DMS79 (cell line): ENCODE measurements at regions not wholly inside any gene's neighbourhood (a gene's known extent, or its start where the extent isn't known, plus 50 kb on each side); places are given as distances from the start of the nearest gene placed in this dataset.

Source experiments
- DNase-seq: peaks from one replicate; lab custom pipeline; 2025; lab: John Stamatoyannopoulos, UW

DNA sequence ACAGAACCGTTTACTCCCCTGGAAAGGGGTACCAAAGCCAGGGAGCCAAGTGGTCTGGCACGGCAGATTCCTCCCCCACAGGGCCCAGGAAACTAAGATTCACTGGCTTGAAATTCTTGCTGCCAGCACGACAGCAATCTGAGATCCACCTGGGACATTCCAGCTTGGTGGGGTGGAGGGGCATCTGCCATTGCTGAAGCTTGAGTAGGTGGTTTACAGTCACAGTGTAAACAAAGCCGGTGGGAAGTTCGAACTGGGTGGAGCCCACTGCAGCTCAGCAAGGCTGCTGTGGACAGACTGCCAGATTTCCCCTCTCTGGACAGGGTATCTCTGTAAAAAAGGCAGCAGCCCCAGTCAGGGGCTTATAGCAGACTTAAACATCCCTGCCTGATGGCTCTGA lies 901.7 kb upstream of the LRRTM1 start:
- no peak for DNase-seq

DNA sequence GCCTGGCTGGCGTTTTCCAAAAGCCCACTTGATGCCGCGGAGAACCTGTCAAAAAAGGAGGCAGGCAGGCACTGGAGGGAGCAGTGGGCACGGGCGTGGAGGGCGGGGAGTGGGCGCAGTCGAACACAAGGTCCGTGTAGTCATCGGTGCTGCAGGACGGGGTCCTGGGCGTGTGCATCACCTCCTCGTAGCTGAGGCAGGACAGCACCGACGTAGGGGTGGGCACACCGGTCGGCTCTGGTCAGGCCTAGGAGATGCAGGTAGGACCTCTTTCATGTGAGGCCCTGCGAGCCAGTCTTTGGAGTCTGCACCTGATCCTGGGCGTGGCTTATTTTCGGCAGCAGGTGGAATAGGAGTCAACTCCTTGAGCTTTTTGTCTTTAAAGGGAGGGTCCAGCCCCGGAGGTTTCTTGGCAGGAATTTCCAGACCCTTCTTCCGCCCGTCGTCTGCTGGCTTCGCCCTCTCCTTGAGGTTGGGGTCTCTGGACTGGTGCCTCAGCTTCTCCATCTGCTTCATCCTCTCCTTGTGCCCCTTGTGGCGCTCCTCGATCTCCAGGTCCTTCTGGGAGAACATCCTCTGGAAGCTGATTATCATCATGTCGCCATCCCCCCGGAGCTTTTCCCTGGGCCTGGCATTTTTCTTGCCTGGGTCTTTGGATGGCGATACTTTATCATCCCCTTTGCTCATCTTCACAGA lies 892.5 kb upstream of the LRRTM1 start:
- DNase-seq = no peak

DNA sequence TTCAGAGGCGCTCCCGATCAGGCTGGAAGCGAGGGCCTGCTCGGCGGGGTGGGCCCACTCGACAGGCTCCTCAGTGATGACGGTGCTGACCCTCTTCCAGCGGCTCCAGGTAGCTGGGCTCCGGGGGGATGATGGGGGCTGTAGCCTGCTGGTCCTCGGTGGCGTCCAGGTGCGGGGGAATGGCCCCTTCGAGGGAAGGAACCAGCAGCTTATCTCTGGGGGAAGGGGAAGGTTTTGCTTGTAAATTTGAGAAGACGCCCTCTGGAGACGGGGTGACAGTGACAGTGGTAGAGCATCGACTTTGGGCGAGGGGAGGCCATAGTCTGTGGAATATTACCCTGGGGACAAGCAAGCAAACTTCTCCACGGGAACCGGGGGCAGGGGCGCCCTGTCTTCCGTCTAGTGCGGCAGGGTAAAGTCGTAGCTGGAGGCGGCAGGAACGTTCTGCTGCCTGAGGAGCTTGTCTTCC lies 891.9 kb upstream of the LRRTM1 start:
- no peak for DNase-seq

DNA sequence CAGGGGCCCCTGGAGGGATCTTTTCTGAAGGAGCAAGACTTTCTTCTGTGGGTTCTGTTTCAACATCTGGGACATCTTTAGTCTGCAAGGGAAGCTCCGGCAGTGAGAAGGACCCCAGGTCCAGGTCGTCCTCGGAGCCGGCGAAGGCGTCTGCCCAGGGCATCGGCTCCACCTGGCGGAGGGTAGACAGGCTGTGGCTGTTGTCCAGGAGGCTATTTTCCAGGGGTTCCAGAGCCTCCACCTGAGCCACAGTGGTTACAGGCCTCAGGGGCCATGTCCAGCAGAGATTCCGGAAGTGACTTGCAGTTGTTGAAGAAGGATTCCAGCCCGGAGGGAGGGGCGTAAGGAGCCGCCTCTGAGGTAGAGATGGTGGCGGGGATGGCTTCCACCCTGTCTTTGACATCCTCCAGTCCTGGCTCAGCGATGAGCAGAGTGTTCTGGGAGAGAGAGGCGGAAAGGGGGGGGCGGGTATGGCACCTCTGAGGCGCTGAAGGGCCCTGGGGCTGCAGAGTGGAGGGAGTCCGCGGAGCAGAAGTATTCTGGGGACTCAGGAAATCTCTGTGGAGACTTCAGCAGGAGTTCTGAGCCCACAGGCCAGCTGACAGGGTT lies 891.3 kb upstream of the LRRTM1 start:
- no peak for DNase-seq

DNA sequence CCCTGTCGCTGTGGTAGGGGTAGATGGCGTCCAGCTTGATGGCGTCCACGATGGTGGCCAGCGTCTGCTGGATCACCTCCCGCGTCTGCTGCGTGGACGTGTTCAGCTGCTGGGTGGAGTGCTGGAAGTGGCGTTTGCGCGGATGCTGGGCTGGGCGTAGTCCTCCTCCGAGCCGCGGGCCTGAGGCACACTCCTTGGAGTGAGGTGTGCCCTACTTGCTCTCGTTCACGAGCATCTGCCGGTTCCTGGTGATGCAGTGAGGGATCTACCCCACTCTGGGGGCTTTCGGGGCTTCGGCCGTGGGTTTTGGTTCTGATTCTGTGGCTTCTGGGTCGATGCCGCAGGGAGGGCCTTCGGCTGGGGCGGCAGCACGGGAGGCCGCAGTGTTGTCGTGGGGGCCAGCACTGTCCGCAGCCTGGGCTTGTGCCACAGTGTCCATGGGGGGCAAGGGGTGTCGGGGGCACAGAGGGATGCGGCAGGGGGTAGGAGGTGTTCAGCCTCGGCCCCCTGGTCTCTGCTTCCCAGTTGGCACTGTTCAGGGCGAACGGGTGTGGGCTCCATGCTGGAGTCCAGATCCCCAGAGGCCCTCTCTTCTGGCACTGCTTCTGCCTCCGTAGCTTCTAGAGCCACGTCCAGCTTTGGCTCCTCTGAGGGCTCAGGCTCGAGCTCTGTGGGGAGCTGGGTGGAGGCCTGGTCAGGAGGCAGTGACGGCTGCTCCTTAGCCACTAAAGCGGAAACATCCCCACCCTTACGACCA lies 890.6 kb upstream of the LRRTM1 start:
- DNase-seq = no peak

DNA sequence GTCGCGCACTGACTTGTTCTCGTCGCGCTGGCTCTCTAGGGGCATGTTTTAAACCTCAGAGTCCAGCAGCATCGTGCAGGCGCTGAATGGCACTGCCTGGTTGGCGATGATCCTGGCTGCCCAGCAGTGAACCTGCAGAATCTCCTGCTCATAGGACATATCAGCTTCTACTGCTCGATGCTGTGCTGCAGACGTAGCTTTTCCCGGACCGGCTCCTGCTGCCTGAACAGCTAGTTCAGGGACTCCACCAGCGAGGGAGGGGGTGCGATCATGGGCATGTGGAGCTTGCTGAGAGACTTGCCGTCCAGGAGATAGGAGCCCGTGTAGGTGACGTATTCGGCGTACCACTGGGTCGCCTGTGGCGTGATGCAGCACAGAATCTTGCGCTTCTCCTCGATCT lies 890.0 kb upstream of the LRRTM1 start:
- DNase-seq = no peak

DNA sequence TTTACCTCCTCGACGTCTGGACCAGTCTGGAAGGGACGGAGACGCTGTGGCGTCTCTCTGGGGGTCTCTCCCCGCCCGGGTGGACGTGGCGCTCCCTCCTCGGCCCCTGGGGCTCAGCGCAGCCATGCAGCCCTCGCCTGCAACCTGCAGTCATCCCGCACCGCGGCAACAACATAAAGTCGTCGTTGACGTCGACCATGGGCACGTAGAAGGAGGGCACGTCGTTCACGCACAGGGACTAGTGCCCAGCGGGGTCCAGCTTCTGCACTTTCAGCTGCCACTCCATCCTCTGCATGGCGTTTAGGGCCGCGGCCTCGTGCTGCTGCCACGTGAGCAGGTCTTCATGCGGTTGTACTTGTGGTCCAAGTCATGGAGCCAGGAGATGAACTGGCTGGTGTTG lies 889.6 kb upstream of the LRRTM1 start:
- DNase-seq = no peak

DNA sequence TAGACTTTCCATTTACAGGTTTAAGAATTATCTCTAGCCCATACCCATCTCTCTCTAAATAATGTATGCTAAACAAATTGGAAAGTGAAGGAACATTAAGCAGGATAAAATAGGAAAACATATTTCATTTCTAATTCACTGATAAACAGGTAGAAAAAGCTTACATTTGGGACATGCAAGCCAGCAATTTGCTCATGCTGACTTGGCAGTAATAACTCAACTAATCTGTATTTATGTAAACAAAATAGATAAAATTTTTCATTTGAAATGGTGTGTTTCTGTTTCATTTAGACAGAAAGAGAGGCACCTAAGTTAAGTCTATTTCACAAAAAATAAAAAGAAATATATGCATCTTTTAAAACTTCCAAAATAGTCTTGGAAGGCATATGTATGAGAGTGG lies 877.3 kb upstream of the LRRTM1 start:
- DNase-seq = no peak

DNA sequence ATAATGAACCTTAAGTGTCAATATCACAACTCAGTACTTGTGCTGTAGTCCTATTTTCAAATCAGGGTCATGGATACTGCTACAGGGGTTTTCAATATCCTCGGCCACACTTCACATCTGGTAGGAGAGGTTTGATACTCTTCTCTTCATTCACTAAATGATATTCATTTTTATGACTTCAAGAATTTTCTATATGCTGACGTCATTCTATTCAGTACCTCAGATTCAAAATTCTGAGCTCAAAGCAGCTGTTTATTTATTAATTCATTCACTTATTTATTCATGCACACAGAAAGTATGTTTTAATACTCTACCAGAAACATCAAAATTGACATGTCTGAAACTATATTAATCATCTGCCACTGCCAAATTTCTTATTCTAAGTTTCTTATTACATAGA lies 866.9 kb upstream of the LRRTM1 start:
- DNase-seq = no peak

DNA sequence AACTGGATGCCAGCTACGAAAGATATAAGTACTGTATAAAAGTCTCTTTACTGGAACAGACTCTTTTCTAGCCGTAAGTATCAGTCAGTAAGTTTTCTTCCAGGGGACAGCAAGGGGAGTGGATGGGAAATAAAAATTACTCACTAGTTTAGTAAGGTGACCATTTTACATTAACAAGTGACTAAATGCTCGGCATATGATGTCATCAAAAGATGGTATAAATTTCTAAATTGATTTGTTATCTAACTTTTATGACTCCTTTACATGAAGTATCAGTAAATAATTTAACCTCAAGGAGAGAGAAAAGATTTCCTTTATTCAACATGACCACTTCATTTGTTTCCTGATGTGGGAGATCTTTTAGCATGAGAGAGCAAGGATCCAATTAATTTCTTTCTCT lies 859.0 kb upstream of the LRRTM1 start:
- DNase-seq = no peak

DNA sequence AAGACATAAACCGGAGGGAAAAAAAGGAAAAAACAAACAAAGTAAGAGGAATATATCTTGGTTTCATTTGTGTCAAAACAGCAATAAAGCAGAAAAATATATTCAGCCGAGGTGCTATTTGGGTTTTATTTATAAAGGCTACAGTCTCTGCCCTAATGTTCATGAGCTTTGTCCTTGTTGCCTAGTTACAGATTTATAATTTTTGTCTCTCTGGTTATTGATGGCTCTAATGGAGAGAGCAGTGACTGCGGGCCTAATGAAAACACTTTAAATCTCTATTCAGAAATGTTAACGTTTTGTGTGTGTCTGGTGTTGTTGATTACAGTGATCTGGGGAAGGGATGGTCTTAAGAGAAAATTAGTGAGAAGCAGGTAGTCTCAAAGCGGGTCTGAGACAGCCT lies 854.0 kb upstream of the LRRTM1 start:
- no peak for DNase-seq

DNA sequence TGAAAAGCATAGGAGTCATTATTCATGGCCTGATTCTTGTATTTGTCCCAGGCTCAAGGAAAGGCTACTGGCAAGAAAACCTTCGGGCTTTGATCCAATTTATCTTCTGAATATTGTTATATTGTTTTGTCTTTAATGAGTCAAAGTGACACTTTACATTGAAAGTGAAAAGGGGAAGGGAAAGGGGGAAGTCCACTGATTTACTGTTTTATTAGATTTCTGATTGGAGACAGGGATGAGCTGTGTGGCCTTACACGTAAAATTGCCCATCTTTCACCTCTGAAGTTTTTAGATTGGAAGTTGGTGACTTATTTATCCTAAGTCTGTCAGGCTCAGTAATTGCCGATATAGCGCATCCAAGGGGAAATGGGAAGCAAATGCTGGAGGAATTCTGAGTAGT lies 843.8 kb upstream of the LRRTM1 start:
- no peak for DNase-seq

DNA sequence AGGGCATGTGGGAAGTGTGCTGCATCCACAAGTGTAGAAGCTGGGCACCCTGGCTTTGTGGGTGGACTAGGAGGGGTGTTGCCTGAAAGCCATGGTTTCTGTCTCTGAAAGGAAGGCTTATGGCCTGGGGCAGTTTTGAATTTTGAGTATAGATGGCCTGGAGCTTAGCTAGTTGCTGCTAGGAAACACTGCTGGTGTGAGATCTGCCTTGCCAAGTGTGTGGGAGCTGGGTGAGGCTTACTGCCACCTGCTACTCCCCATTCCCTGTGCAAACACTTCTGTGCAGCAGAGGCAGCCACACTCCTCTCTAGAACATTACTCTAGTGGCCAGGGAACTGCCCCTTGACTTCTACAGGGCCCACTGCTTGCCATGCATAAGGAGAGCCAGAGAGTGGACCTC lies 831.7 kb upstream of the LRRTM1 start:
- no peak for DNase-seq

DNA sequence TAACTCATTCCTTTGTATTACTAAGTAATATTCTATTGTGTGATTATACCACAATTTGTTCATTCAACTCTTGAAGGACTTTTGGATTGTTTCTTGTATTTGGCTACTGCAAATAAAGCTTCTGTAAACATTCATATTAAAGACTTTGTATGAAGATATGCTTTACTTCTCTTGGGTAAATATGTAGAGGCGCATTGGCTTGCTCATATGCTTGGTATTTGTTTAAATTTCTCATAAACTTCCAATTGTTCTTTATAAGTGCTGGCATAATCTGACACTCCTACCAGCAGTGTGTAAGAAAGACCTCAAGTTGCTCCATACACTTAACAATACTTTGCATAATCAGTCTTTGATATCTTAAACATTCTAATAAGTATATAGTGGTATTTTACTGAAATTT lies 792.8 kb upstream of the LRRTM1 start:
- DNase-seq = no peak

DNA sequence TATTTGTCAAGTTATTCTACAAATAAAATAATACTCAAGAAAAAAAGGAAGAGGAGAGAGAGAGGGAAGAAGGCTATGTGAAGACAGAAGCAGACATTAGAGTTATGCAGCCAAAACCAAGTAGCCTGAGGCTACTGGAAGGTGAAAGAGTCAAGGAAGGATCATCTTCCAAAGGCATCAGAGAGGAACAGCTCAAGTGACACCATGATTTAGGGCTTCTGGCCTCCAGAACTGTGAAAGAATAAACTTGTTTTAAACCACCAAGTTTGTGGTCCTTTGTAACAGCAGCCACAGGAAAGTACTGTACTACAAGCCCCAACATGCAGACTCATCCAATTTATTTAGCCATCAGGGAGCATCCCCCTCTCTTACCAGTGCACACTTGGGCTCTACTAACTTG lies 788.5 kb upstream of the LRRTM1 start:
- DNase-seq = no peak

DNA sequence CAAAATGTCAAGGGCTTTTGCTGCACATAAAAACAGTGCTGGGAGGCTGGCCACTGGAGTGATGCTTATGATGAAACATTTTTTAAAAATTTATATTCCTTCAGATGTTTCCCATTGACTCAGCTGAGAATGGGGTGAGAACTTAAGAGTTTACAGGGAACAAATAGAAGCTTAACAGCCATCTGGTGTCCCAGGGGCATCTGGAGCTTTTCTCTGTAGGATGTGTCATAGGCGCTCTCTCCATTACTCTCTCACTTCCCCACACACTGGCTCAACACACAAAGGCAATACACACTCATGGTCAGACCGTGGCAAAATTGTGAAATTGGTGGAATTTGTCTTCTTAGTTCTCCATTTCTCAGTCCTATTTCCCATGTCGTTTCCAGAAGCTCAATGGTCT lies 783.1 kb upstream of the LRRTM1 start:
- no peak for DNase-seq

DNA sequence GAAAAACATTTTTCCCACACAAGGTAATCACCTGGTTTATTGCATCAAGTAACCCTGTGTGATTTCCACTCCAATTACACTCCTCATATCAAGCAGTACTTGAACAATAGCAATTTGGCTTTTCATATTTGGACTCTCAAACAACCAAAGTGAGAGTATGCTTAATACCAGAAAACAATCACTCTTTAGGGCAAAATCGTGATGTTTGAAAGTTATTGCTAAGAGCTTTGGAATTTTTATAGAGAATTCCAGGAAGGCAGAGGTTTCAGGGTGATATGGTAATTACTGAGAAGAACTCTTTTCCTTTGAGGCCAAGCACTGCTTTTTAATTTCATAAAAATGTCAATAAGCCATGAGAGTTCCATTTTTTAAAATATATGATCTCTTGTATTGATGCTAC lies 779.5 kb upstream of the LRRTM1 start:
- no peak for DNase-seq

DNA sequence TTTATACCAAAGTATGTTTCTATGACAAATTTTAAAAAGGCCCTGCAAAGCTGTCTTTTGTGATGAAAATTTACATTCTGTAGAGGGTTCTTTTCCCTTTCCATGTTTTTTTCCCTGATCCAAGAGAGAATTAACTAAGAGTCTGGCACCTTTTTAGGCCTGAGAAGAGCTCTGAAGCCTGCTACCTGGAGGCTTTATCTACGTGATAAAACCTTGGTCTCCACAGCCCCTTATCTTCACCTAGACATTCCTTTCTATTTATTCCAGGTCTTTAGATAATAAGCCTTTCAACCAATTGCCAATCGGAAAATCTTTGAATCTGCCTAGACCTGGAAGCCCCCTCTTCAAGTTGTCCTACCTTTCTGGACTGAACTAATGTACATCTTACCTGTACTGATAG lies 774.1 kb upstream of the LRRTM1 start:
- DNase-seq = no peak

DNA sequence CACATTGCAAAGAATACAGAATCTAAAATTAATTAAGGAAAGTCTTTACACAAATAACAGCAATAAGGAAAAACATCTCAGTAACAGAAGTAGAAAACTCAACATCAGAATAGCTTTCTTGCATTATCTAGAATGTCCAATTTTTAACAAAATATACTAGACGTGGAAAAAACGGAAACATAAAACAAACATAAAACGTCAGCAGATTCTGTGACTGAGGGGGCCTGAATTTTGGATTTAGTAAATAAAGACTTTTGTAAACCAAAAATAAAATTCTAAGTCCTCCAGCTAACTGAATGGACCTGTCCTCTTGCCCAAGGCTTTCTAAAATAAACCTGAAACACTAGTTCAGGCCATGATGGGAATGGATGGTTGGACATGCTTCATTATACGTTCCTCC lies 773.5 kb upstream of the LRRTM1 start:
- no peak for DNase-seq

DNA sequence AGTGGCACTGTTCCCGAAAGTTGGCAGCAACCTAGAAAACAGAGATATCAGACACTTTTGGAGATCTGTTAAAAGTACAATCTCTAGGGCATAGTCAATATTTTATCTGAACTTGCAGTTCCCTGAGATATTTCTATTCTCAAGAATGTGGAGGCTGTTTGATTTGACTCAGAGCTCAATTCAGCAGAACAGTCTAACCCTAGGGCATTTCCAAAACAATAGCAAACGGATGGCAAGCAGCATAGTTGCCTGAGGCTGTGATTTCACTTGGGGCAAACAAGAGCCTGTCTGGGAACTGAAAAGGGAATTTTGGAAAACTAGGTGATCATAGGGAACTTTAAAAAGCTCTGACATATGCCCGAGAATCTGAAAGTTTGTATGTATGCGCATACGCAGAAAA lies 772.8 kb upstream of the LRRTM1 start:
- DNase-seq = no peak

DNA sequence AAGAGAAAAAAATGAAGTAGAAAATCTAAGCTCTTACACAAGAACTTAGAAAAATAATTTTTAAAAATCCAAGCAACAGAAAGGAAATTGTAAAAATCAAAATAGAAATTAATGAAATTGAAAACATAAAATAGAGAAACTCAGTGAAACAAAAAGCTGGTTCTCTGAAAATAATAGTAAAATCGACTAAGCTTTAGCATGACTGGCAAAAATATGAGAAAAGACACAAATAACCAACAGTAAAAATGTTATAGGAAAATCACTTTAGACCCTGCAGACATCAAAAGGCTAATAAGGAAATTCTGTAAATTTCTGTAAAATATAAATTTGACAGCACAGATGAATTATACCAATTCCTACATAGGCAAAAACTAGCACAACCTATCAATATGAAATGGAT lies 768.9 kb upstream of the LRRTM1 start:
- no peak for DNase-seq

DNA sequence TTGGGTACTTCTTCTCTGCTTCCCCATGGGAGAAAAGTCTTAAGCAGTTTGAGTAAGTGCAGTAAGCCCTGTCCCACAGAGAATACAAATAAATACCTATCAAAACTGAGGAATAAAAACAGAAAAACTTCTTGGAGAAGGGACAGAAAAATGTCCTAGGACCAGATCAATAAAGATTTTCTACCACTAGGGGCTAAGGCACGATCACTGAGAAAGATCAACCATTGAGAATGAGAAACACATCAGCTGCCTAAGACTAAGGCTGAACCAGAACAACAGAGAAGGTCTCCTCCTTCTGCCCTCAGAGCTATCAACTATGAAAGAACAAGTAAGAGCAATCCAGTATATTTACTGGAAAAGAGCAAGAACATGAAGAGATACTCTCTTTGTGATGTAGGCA lies 763.6 kb upstream of the LRRTM1 start:
- no peak for DNase-seq

DNA sequence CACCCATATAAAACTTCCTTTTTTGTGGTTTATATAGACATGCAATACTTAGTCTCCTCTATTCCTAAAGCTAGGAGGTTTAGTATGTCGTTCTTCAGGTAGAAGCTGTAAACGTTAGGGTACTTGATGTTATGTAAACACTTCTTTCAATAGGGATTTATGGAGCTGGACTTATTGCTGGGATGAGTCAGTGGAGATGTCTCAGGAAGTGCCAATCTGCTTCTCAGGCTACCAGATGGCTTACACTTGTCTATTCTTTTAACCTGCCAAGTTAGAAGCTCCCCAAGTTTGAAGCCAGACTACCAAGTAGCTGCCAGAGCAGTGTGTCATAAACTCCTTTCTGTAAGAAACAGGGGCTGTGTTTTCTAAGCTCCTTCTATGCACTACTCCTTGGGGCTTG lies 756.5 kb upstream of the LRRTM1 start:
- DNase-seq = no peak
